GM10266 (cell line): ENCODE measurements at regions not wholly inside any gene's neighbourhood (a gene's known extent, or its start where the extent isn't known, plus 50 kb on each side); places are given as distances from the start of the nearest gene placed in this dataset.

ENCODE experiments used
- DNase-seq: peaks from one replicate; pipeline ENCODE4 v3.0.0; 2012; ENCODE audit errors: extremely low spot score
- CTCF ChIP-seq: IDR thresholded peaks from 2 replicates; pipeline ENCODE4 v1.5.1; 2012; ENCODE audit warnings: mild to moderate bottlenecking, low read depth; ENCODE audit not compliant: control insufficient read depth, insufficient read depth; ENCODE audit errors: missing control alignments

GRCh38 chr1:30151826-30152225, 571.6 kb downstream of the MATN1 start:
- TF ChIP-seq CTCF = no peak
- no peak for DNase-seq

- TF ChIP-seq CTCF = no peak
- no peak for DNase-seq
These were observed 572.3 kb downstream of the MATN1 start for GRCh38 chr1:30151119-30151518.

GRCh38 chr1:30149226-30149625, 574.2 kb downstream of the MATN1 start:
- DNase-seq = no peak
- TF ChIP-seq CTCF = no peak

DNA sequence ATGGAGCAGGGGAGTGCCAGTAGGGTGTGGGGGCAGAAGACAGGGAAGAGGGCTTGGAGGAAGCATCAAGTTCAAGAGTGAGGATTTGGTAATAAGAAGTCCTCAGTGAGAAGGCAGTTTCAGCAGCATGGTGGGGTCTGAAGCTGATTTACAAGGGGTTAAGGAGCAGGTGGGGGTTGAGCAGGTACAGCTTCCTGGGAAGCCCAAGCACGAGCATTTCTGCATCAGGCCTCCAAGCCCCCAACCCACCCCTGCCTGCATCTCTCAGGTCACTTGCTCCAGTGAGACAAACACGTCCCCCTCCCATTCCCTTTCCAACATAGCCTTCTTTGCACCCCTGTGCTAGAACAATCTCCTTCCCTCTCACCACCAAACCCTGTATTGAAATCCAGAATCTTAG, 574.7 kb downstream of the MATN1 start:
- no peak for DNase-seq
- TF ChIP-seq CTCF = no peak

DNA sequence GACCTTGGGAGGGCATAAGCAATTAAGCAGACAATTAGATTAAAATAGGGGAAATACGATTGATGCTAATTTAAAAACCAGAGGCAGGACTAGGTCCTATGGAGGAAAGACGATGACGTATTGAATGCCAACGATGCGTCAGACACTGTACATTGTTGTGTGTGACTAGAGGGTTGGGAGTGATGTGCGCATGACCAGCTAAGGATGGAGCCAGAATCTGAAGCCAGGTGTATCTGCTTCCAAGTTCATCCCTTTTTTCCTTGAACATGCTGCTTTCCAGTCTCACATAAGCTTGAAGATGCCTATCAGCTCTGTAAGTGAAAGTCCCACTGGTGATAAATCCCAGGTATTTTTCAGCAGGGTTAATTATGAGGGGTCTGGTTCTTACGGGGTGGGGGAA, 576.2 kb downstream of the MATN1 start:
- no peak for DNase-seq
- no peak for TF ChIP-seq CTCF

DNA sequence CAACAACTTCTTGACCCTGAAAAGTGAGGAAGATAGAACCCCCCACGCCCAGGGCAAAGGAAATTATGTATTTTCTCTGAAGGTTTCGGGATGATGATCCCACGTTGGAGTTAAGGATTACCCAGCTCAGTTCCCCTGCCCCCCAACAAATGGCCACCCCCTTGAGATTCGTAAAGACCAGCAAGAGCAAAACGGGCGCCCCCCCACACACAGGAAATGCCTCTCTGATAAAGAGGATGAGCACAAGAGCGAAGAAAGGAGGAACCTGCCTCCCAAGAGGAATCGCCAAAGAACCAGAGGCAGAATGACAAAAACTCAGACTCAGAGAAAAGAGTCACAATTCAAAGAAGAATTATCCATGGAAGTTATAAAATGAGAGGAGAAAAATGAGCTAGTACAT, 576.9 kb downstream of the MATN1 start:
- no peak for TF ChIP-seq CTCF
- no peak for DNase-seq

DNA sequence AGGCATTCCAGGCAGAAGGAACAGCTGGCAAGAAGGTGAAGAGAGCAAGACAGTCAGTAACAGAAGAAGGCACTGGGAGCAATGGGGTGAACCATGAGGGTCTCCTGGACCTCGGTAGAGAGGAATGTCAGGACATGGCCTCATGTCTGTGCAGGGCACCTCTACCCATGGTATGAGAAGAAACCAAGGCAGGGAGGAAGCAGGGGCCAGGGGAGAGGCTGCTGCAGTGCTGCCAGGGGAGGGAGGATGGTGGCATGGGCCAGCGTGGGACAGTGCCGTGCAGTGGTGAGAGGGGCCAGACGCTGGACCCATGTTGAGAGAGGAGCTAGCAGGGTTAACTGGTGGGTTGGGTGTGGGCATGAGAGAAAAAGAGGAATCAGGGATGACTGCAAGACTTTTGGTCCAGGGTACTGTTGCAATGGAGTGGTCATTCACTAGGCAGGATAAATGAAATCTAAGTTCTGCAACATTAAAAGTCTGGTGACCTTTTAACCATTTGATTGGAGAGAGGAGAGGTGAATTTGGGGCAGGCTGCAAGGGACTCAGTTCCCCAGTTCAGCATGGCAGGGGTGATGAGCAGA, 577.6 kb downstream of the MATN1 start:
- no peak for DNase-seq
- TF ChIP-seq CTCF = no peak

DNA sequence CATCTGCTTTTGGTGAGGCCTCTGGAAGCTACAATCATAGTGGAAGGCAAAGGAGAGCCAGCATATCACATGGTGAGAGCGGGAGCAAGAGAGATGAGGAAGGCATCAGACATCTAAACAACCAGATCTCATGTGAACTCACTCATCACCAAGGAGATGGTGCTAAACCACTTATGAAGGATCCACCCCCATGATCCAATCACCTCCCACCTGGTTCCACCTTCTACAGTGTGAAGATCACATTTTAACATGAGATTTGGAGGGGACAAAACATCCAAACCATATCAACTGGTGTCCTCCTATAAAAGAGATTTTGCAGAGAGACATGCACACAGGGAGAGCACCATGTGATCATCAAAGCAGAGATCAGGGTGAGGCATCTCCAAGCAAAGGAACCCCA, 578.6 kb downstream of the MATN1 start:
- DNase-seq = no peak
- no peak for TF ChIP-seq CTCF
